ENCODE measurements at regions not wholly inside any gene's neighbourhood (a gene's known extent, or its start where the extent isn't known, plus 50 kb on each side); places are given as distances from the start of the nearest gene placed in this dataset.
"Not testable (repeated sequence)": the region's sequence is repeated elsewhere in the genome, so short reads cannot be mapped to it uniquely, and the experiment has no call there.

GRCh38 chr2:167842047-167842446 is 405.3 kb downstream of the STK39 start:
- H3K4me3 ChIP-seq: no peak overlapping the region
- WGBS, 2 donors (ENCODE audit: low coverage in 1 of 2): 47 to 90% methylated on average over 1 of the region's 1 CpG
- no peak for TF ChIP-seq POLR2AphosphoS5 (IDR thresholded peaks at IDR 0.05)
- no peak for TF ChIP-seq EP300 (IDR thresholded peaks at IDR 0.05)
- no peak for TF ChIP-seq CTCF (IDR thresholded peaks at IDR 0.05)
- TF ChIP-seq POLR2A (IDR thresholded peaks at IDR 0.05): no peak
- H3K27me3 ChIP-seq: no peaks in the 10 kb centered on the region
- no peaks in the 10 kb centered on the region for H3K36me3 ChIP-seq
- no peaks in the 10 kb centered on the region for H3K9me3 ChIP-seq
- H3K4me1 ChIP-seq: no peaks in the 10 kb centered on the region
- H3K27ac ChIP-seq: no peak overlapping the region
- ATAC-seq: no peak

- H3K27ac ChIP-seq, H3K4me1 ChIP-seq, H3K4me3 ChIP-seq, H3K27me3 ChIP-seq, H3K9me3 ChIP-seq, H3K36me3 ChIP-seq, ATAC-seq: not testable (repeated sequence)
- 78% methylated on average over 7 of the region's 8 CpGs; no CpG with 5 or more reads in 1 of the 2 donors for WGBS, 2 donors (ENCODE audit: low coverage in 1 of 2)
These were observed 412.1 kb downstream of the STK39 start for GRCh38 chr2:167835290-167835689.

GRCh38 chr2:167834707-167835106 is 412.7 kb downstream of the STK39 start:
- ATAC-seq: no peak
- Histone ChIP-seq H3K9me3 (no peaks in the 10 kb centered on the region), H3K27ac (no peak overlapping the region), H3K4me3 (no peak overlapping the region), H3K36me3 (no peaks in the 10 kb centered on the region), H3K27me3 (no peaks in the 10 kb centered on the region), H3K4me1 (no peaks in the 10 kb centered on the region)
- WGBS, 2 donors (ENCODE audit: low coverage in 1 of 2): 92% methylated on average over 5 of the region's 5 CpGs; no CpG with 5 or more reads in 1 of the 2 donors
- TF ChIP-seq CTCF (IDR thresholded peaks at IDR 0.05) (no peak), POLR2A (IDR thresholded peaks at IDR 0.05) (no peak), POLR2AphosphoS5 (IDR thresholded peaks at IDR 0.05) (no peak), EP300 (IDR thresholded peaks at IDR 0.05) (no peak)

- no peak for TF ChIP-seq POLR2AphosphoS5 (IDR thresholded peaks at IDR 0.05)
- no peak for TF ChIP-seq CTCF (IDR thresholded peaks at IDR 0.05)
- no peak for TF ChIP-seq POLR2A (IDR thresholded peaks at IDR 0.05)
- no peak for TF ChIP-seq EP300 (IDR thresholded peaks at IDR 0.05)
- no peaks in the 10 kb centered on the region for H3K9me3 ChIP-seq
- H3K36me3 ChIP-seq: no peaks in the 10 kb centered on the region
- no peaks in the 10 kb centered on the region for H3K4me1 ChIP-seq
- no peak overlapping the region for H3K27ac ChIP-seq
- H3K27me3 ChIP-seq: no peaks in the 10 kb centered on the region
- H3K4me3 ChIP-seq: no peak overlapping the region
- no peak for ATAC-seq
- 64 to 68% methylated on average over 4 of the region's 4 CpGs for WGBS, 2 donors (ENCODE audit: low coverage in 1 of 2)
These were observed 414.1 kb downstream of the STK39 start for GRCh38 chr2:167833294-167833693.

- Histone ChIP-seq H3K27ac (no peak overlapping the region), H3K27me3 (no peaks in the 10 kb centered on the region), H3K4me3 (no peak overlapping the region), H3K9me3 (no peaks in the 10 kb centered on the region), H3K36me3 (no peaks in the 10 kb centered on the region), H3K4me1 (no peaks in the 10 kb centered on the region)
- 33 to 35% methylated on average over 2 to 3 of the region's 4 CpGs for whole genome bisulfite sequencing, 2 donors (ENCODE audit: low coverage in 1 of 2)
- TF ChIP-seq POLR2AphosphoS5 (IDR thresholded peaks at IDR 0.05): no peak
- no peak for TF ChIP-seq CTCF (IDR thresholded peaks at IDR 0.05)
- TF ChIP-seq POLR2A (IDR thresholded peaks at IDR 0.05): no peak
- TF ChIP-seq EP300 (IDR thresholded peaks at IDR 0.05): no peak
- no peak for ATAC-seq
These were observed 414.5 kb downstream of the STK39 start for GRCh38 chr2:167832868-167833287.
